ENCODE measurements at regions not wholly inside any gene's neighbourhood (a gene's known extent, or its start where the extent isn't known, plus 50 kb on each side); places are given as distances from the start of the nearest gene placed in this dataset.

- TF ChIP-seq REST (IDR thresholded peaks at IDR 0.05; ENCODE audit: low read depth, low read length): no peak
- no peak for TF ChIP-seq KAT2A (conservative IDR thresholded peaks at IDR 0.05; ENCODE audit: control insufficient read depth, low read depth, low read length)
- TF ChIP-seq TAF1 (IDR thresholded peaks at IDR 0.05; ENCODE audit: borderline replicate concordance, low read depth, low read length): no peak
- no peak for TF ChIP-seq RFX5 (IDR thresholded peaks at IDR 0.05; ENCODE audit: low read depth, low read length)
- no peak for TF ChIP-seq MXI1 (IDR thresholded peaks at IDR 0.05; ENCODE audit: low read depth, low read length)
These were observed 71.7 kb upstream of the LIMCH1 start (continued) for GRCh38 chr4:41466249-41466648.

GRCh38 chr4:41468122-41468521, 69.8 kb upstream of the LIMCH1 start:
- FAIRE-seq: no peak
- Histone ChIP-seq H3K36me3 (ENCODE audit: control insufficient read depth in 2 of 2, insufficient read depth in 2 of 2, low read length in 1 of 2) (no peaks in the 10 kb centered on the region), H3K9ac (ENCODE audit: control insufficient read depth, insufficient read depth, low read length) (no peak overlapping the region), H2AFZ (ENCODE audit: control insufficient read depth, low read depth, low read length) (no peak overlapping the region), H3K4me3 (no peak overlapping the region), H3K9me3 (replicated peaks; ENCODE audit: control insufficient read depth, insufficient read depth, low read length) (no peaks in the 10 kb centered on the region), H3K4me1 (ENCODE audit: control insufficient read depth, insufficient read depth, low read length) (no peaks in the 10 kb centered on the region), H3K27ac (ENCODE audit: control insufficient read depth, insufficient read depth) (no peak overlapping the region), H3K4me2 (ENCODE audit: control insufficient read depth, insufficient read depth) (no peak overlapping the region), H4K20me1 (ENCODE audit: control insufficient read depth, insufficient read depth) (no peaks in the 10 kb centered on the region), H3K79me2 (ENCODE audit: control insufficient read depth, insufficient read depth, low read length) (no peaks in the 10 kb centered on the region), H3K27me3 (replicated peaks in 1 of 2; ENCODE audit: control insufficient read depth in 2 of 2, insufficient read depth in 2 of 2, low read length in 1 of 2) (no peaks in the 10 kb centered on the region; a peak in 1 of 4 replicates)
- intact Hi-C loops (cut with micrococcal nuclease; ENCODE audit: unreplicated experiment) (no loop called here), in situ Hi-C loops (cut with MboI) (no loop called here)
- no peak for ATAC-seq
- ChIA-PET RAD21 (ENCODE audit: unreplicated experiment) (no interaction called here), CTCF (no interaction called here), SMC1A (ENCODE audit: uncharacterized antibody, unreplicated experiment) (no interaction called here), POLR2A (no interaction called here)
- WGBS (ENCODE audit: insufficient coverage, insufficient replicate concordance, low lambda C conversion rate, missing lambda C conversion rate): 0% methylated on average over 1 of the region's 1 CpG
- BruUV-seq (replicated peaks): no TSS peak
- TF ChIP-seq NBN (IDR thresholded peaks at IDR 0.05) (no peak), NFYB (IDR thresholded peaks at IDR 0.05; ENCODE audit: insufficient read depth, low read depth, low read length) (no peak), KAT2A (conservative IDR thresholded peaks at IDR 0.05; ENCODE audit: control insufficient read depth, low read depth, low read length) (no peak), CHD1 (IDR thresholded peaks at IDR 0.05; ENCODE audit: low read depth, low read length) (no peak), ZNF217 (IDR thresholded peaks at IDR 0.05) (no peak), NFYA (IDR thresholded peaks at IDR 0.05; ENCODE audit: borderline replicate concordance, low read depth, low read length) (no peak), ATF3 (IDR thresholded peaks at IDR 0.05; ENCODE audit: borderline replicate concordance, extremely low read depth, low read depth, low read length) (no peak), JUND (IDR thresholded peaks at IDR 0.05; ENCODE audit: low read depth, low read length) (no peak), YY1 (IDR thresholded peaks at IDR 0.05; ENCODE audit: low read depth, low read length) (no peak), BCL11A (IDR thresholded peaks at IDR 0.05; ENCODE audit: low read depth, low read length) (no peak)
- DNase-seq (ENCODE audit: low read depth, low spot score): no peak
